ENCODE measurements at regions not wholly inside any gene's neighbourhood (a gene's known extent, or its start where the extent isn't known, plus 50 kb on each side); places are given as distances from the start of the nearest gene placed in this dataset.

GRCh38 chr1:198056255-198056654, 100.5 kb upstream of the NEK7 start:
- Histone ChIP-seq H3K9ac (no peak overlapping the region), H3K79me2 (ENCODE audit: insufficient read depth, low read depth) (no peaks in the 10 kb centered on the region), H2AFZ (ENCODE audit: low read depth) (no peak overlapping the region)

GRCh38 chr1:198064181-198064580, 92.6 kb upstream of the NEK7 start:
- Histone ChIP-seq H3K4me3 (IDR thresholded peaks at IDR 0.05; ENCODE audit: insufficient read depth, low read depth, low read length) (no peak overlapping the region), H2AFZ (ENCODE audit: low read depth) (no peak overlapping the region; the same call in 1 of the 2 replicates), H3K27me3 (ENCODE audit: insufficient read depth, low read depth) (no peaks in the 10 kb centered on the region), H3K27ac (no peak overlapping the region), H3K9ac (no peak overlapping the region), H3K79me2 (ENCODE audit: insufficient read depth, low read depth) (no peaks in the 10 kb centered on the region), H4K20me1 (ENCODE audit: insufficient read depth) (no peaks in the 10 kb centered on the region), H3K36me3 (ENCODE audit: insufficient read depth) (no peaks in the 10 kb centered on the region), H3K4me2 (no peak overlapping the region), H3K4me1 (ENCODE audit: low read depth, poor library complexity, severe bottlenecking) (no peaks in the 10 kb centered on the region)
- TF ChIP-seq, protein P1, sequence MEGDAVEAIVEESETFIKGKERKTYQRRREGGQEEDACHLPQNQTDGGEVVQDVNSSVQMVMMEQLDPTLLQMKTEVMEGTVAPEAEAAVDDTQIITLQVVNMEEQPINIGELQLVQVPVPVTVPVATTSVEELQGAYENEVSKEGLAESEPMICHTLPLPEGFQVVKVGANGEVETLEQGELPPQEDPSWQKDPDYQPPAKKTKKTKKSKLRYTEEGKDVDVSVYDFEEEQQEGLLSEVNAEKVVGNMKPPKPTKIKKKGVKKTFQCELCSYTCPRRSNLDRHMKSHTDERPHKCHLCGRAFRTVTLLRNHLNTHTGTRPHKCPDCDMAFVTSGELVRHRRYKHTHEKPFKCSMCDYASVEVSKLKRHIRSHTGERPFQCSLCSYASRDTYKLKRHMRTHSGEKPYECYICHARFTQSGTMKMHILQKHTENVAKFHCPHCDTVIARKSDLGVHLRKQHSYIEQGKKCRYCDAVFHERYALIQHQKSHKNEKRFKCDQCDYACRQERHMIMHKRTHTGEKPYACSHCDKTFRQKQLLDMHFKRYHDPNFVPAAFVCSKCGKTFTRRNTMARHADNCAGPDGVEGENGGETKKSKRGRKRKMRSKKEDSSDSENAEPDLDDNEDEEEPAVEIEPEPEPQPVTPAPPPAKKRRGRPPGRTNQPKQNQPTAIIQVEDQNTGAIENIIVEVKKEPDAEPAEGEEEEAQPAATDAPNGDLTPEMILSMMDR (conservative IDR thresholded peaks at IDR 0.05; ENCODE audit: low read depth, low read length) = no peak

More at GRCh38 chr1:198056255-198056654, 100.5 kb upstream of the NEK7 start:
- H3K4me3 ChIP-seq (IDR thresholded peaks at IDR 0.05; ENCODE audit: insufficient read depth, low read depth, low read length) = no peak overlapping the region
- no peaks in the 10 kb centered on the region for H3K27me3 ChIP-seq (ENCODE audit: insufficient read depth, low read depth)
- TF ChIP-seq, protein P1 (conservative IDR thresholded peaks at IDR 0.05; ENCODE audit: low read depth, low read length) = peak; percentile 48
- no peak overlapping the region for H3K4me2 ChIP-seq
- H3K36me3 ChIP-seq (ENCODE audit: insufficient read depth) = no peaks in the 10 kb centered on the region
- H4K20me1 ChIP-seq (ENCODE audit: insufficient read depth) = no peaks in the 10 kb centered on the region
- peaks cover 15% of the 10 kb centered on the region for H3K4me1 ChIP-seq (ENCODE audit: low read depth, poor library complexity, severe bottlenecking)
- H3K27ac ChIP-seq = no peak overlapping the region

- no peak overlapping the region for H3K9ac ChIP-seq
- H3K4me2 ChIP-seq = no peak overlapping the region
- no peaks in the 10 kb centered on the region for H3K4me1 ChIP-seq (ENCODE audit: low read depth, poor library complexity, severe bottlenecking)
- H3K27ac ChIP-seq = no peak overlapping the region
- no peak overlapping the region for H3K4me3 ChIP-seq (IDR thresholded peaks at IDR 0.05; ENCODE audit: insufficient read depth, low read depth, low read length)
- H3K79me2 ChIP-seq (ENCODE audit: insufficient read depth, low read depth) = no peaks in the 10 kb centered on the region
- no peaks in the 10 kb centered on the region for H3K36me3 ChIP-seq (ENCODE audit: insufficient read depth)
- H2AFZ ChIP-seq (ENCODE audit: low read depth) = no peak overlapping the region
- H4K20me1 ChIP-seq (ENCODE audit: insufficient read depth) = no peaks in the 10 kb centered on the region
- H3K27me3 ChIP-seq (ENCODE audit: insufficient read depth, low read depth) = no peaks in the 10 kb centered on the region
- TF ChIP-seq, protein P1 (conservative IDR thresholded peaks at IDR 0.05; ENCODE audit: low read depth, low read length) = no peak
These were observed 88.5 kb upstream of the NEK7 start for GRCh38 chr1:198068285-198068684.

DNA sequence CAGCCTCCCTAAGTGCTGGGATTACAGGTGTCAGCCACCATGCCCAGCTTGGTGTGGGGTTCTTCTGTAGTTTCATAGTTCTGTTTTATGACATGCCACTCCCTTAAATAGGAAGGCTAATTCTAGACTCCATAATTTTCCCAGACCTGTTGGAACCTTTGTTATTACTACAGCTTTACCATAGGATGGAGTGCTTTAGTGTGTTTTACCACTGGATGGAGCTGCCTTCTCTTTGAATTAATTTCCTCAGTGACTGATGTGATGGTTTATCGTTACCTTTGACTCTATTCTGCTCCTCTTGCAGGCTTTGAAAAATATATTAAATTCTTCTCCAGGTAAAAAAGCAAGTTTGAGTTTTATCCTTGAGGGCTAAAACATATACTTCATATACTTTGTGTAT, 84.6 kb upstream of the NEK7 start:
- no peaks in the 10 kb centered on the region for H3K36me3 ChIP-seq (ENCODE audit: insufficient read depth)
- TF ChIP-seq, protein P1 (conservative IDR thresholded peaks at IDR 0.05; ENCODE audit: low read depth, low read length) = no peak
- no peaks in the 10 kb centered on the region for H3K79me2 ChIP-seq (ENCODE audit: insufficient read depth, low read depth)
- no peak overlapping the region for H3K4me3 ChIP-seq (IDR thresholded peaks at IDR 0.05; ENCODE audit: insufficient read depth, low read depth, low read length)
- H3K27me3 ChIP-seq (ENCODE audit: insufficient read depth, low read depth) = no peaks in the 10 kb centered on the region
- H2AFZ ChIP-seq (ENCODE audit: low read depth) = no peak overlapping the region
- no peak overlapping the region for H3K4me2 ChIP-seq
- no peak overlapping the region for H3K27ac ChIP-seq
- no peak overlapping the region for H3K9ac ChIP-seq
- no peaks in the 10 kb centered on the region for H3K4me1 ChIP-seq (ENCODE audit: low read depth, poor library complexity, severe bottlenecking)
- H4K20me1 ChIP-seq (ENCODE audit: insufficient read depth) = no peaks in the 10 kb centered on the region
